Stimulated activated CD4-positive, alpha-beta T cell treated with anti-CD3 and anti-CD28 coated beads, Interleukin-15, amount 100 ng/mL, for 1 hour (primary cell): ENCODE measurements at regions not wholly inside any gene's neighbourhood (a gene's known extent, or its start where the extent isn't known, plus 50 kb on each side); places are given as distances from the start of the nearest gene placed in this dataset.

Source experiments
- DNase-seq, 2 donors: peaks; one replicate each; pipeline ENCODE4 v3.0.0-alpha.2; 2020; ENCODE audit warnings: low read depth in 1 of 2, low spot score in 1 of 2

DNA sequence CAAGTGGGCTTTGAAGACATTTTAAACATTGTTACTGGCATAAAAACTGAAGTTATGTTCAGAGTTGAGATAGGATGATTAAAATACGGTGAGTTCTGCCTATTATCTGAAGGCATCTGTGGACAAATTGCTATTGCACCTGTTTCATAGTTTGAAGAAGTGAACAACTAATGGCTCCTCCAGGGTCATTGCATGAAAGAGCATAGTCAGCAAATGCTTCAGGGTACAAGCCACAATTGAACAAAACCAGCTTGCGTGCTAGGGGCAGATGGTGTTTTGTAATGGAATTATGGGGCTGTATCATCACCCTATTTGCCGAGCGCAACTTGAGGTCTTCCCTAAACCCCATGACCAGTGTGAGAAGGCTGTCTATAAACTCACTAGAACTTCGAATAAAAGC is 369.1 kb downstream of the MTRR start:
- DNase-seq: no peak

DNA sequence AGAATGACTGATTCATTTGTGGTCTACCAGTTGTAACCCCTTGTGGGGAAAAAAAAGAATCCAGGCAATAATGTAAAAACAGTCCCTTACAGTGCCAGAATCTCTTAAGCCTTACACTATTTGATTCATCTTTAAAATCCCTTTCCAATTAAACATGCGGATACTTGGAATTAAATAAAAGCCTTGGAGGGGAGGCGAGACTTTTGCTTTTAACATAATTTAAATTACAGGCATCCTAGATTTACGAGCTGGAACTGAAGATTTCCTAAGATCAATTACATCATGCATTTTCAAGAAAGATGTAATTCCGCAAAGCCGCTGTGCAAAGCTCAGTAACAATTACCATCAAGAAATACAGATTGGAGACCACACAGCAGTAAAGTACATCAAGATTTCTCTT is 370.2 kb downstream of the MTRR start:
- no peak for DNase-seq

DNA sequence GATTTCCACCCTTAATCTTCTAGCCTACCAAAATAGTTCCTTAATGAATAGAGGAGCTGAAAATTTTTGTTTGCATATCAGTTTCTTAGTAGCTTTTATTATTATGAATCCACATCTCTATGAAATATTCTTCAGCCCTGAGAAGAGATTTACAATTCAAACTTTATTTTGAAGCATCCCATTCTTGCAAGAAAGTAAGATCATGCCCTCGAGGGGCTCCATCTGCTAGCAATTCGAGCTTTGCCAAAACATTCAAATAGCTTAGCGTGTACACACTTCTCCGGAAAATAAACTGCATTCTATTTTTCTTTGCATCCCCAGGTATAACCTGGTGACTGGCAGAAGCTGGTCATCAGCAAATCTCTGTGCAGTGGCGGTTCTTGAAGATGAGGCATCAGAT is 370.7 kb downstream of the MTRR start:
- no peak for DNase-seq

DNA sequence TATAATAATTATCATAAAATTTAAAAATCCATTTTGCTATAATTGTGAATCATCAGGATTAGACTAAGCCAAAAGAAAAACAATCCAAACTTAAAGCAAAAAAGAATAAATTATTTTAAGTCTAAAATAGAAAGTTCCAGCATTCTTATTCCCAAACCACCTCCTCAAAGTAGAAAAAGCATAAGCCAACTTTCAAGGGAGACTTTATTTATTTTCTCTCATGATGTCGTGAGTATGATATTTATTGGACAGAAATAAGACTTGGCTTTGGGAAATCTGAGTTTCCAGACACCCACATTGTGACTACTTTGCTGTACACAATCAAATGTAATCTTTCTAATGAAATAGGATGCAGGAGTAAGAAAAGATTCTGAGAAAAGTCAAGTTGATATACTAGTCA is 372.1 kb downstream of the MTRR start:
- no peak for DNase-seq

DNA sequence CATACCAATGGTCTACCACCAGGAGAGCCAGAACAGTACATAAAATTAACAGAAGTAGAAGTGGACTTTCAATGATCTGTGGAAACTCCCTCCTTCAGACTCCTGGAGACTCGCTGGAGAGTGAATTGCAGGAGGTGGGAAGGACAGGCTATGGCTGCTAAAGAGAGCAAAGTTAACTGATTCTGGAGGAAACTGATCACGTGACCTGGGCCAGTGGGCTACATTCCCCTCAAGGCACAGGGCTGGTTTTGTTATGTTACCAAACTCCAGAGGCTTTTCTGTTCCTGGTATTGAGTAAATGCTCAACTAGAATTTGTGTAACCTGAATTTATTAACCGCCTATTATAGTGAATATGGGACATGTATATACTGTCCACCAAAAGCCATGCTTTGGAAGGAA is 372.6 kb downstream of the MTRR start:
- no peak for DNase-seq

DNA sequence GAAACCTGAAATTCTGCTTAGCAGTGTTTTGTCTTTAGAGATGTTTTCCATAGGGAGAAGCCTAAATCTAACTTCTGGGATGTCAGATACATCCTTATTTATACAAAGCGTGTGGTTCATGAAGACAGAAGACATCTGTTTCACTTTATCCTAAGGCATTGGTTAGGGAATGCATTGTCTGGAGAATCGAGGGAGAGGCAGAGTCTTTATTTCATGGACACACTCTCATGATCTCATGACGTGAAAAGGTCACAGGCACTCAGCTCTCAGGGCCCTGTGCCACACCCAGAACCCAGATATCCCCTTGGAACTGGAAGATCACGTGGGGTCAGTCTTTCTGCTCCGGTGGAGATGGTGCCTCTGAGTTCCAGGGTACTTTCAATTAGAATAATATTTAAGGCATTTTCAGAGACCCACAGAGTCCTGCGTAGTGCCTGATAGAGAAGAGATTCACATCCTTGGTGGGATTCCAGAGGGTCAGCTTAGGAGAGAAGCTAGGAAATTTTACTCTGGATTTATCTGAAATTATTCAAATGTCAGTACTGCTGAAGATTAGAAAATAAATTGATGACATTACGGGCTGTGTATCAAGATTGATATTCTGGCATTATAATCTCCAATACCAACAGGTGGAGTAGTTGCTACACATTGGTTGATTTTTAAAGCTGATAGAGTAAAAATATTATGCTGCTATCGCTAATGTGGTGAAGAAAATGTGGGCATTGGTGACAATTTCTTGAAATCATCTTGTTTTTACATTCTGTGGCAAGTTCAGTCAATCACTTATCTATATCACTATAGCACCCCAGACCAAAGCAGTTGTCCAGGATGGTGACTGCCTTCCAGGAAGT is 378.3 kb downstream of the MTRR start:
- DNase-seq: no peak

DNA sequence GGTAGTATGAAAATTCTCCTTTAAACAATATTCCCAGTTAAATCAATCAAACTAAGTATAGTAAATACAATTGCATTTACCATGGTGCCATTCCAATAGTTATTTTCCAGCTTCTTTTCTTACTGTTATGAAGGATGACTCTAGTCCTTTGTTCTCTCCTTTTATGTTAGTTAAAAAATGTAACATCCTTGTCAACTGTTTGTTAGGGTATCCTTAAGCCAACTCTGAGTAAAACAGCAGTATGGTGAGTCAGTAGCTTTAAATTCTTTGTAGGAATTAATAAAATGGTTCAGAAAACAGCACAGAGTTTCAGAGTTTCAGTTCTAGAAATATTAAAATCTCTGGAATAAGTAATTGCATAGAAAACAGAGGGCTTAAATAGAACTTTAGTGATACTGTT is 384.4 kb downstream of the MTRR start:
- no peak for DNase-seq

DNA sequence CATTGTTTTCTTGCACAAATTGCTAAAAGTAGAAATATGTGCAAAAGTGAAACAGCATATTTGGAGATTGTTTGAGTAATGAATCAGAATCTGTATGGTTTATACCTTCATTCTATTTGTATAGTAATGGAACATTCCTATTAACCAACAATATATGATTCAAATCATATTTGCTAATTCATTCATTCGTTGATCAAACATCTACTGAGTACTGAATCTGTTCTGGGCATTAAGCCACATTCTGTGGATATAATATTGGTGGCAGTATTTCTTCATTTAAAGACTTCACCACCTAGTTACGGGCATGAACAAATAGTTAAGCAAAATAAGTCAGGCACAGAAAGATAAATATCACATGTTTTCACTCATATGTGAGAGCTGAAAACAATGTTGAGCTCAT is 385.7 kb downstream of the MTRR start:
- DNase-seq: no peak

DNA sequence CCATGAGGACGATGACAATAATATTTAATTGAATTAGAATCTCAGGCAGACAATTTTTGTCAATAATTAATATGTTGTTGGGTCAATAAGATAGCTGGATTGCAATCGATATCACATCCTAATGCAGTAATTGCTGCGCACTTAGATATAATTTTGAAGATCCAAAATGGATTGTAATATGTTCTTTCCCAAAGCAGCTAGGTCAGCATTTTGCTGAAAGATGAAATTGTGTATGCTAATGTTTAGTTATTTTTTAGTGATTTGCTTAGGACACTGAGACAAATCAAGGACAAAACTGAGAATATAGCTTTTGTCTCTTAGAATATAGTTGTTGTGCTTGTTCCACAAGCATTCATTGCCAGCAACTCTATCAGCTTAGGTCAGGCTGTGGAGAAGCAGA is 389.9 kb downstream of the MTRR start:
- DNase-seq: no peak

DNA sequence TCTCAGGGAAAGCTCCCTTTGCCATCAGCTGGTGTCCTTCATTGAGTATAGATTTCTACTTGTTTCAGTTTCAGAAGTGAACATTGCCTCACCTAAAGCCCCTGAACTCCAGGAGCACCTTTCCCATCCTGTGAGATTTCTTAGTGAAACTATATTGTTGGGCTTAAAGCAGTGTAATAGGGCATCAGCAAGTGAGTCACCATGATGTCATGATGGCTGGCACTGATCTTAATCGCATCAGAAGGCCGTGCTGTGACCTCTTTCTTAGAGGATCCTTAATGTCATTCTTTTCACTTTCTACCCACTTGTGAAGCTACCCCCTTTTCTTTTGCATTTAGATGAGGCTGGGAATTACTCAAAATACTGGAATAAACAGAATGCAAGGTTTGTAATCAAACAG is 401.3 kb downstream of the MTRR start:
- DNase-seq: no peak

DNA sequence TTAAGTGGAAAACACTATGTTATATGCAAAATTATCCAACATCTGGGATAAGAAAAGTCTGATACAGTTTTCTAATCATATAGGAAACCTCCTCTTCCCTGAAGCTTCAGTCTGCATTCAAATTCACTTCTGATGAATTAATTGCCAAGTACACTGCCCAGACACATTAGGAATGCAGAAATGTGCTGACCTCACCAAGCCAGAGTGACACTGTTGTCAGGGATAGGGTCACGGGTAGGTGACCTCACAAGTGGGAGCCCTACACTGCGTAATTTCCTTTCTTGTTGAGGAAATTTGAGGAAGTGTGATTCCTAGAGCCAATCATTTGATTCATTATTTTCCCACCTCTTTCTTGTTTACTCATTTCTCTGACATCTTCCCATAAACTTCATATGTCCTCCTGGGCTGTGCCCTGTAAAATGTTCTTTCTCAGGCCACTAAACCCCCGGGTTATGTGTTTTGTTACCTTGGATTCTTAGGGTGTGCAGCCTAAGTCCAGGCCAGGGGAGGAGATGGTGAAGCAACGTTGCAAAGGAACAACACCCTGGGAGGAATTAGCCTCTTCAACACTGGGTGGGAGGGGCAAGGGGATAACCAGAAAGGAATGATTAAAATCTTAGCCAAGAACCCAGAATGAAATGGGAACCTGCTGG is 411.9 kb downstream of the MTRR start:
- DNase-seq: no peak

DNA sequence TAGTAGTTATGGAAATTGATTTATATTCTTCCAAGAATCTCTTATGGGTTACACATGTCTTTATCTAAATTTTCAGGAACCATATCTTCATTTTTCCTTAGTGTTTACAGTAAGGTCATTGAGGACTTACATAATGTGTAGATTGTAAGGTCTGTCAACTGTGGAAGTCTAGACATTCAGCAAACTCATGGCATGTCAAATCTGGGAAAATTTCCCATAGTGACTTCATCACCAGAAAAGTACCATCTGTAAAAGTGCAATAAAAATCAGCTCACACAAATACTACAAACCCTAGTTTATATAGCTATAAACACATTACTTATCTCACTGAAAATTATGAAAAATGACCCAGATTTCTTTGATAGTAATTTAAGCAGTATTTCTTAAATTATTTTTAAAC is 419.4 kb downstream of the MTRR start:
- no peak for DNase-seq

DNA sequence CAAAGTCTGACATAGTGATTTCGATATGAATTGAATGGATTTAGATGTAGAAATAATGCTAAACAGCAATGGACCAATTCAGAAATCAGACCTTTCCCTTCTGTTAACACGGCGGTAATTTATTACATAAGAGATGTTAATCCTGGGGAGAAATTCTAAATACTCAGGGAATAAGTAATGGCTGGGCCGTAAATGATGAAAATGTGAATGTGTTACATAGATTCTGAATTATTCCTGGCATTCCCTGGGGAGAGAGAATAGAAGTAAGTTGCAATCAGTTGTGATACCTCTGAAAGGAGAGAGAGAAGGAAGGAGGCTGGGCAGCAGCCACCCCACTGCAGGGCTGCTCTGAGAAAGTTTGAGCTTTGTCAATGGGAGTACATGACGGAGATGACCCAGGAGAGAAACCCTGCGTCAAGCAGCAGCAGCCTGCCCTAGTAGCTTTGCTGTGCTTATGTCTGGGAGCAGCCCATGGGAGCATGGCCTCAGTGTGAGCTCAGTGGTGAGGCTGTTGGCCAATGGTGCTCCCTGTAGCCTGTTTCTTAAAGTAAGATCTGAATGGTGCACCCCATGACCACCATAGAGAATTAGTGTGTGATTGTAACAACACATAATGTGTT is 420.1 kb downstream of the MTRR start:
- no peak for DNase-seq

DNA sequence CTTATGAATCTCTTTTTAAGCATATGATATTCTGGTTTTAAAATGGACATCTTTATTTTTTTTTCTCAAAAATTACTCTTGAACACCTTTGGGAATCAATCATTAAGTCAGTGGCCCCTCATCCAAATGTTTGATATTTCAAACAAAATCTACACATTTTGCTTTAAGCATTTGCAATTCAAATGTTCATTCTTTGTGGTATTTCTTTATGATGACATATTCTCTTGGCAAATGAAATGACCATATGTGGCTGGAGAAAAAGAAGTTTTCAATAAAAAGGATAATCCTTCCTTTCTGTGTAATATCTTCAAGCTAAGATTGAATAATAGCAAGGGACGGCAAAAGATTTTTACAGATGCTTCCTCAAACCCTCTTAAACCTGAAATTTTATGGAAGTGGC is 420.8 kb downstream of the MTRR start:
- DNase-seq: no peak

DNA sequence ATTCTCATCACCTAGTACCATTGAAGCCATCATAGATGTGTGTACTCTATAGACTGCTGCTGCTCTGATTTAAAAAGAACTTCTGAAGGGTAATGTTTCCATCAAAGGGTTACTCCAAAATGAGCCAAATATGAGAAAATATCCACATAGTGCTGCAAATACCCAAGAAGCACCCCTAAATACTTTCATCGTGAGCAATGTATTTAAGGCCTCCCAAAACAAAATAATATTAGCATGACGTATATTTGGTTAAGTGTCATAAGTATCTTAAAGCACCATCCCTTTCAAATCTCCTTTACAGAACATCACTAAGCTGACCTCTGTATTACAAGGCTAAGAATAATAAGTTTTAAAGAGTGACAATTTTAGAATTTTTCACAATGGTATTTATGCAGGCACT is 421.8 kb downstream of the MTRR start:
- DNase-seq: no peak

DNA sequence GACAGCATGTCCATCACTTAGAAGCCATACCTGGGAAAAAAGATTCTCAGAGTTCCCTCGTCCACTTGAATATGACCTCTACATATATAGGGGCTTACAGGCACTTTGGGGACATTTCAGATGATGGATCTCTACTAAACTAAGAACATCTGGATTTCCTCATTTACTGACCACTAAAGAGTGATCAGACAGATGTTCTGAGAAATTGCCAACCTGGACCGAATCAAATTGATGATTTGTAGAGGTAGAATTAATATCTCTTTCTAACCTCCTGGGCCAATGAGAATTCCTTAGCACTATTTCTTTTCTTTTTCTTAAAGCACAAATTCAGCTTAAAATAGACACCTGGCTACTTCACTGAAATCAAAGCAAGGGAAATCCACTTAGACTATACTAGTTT is 422.7 kb downstream of the MTRR start:
- no peak for DNase-seq

DNA sequence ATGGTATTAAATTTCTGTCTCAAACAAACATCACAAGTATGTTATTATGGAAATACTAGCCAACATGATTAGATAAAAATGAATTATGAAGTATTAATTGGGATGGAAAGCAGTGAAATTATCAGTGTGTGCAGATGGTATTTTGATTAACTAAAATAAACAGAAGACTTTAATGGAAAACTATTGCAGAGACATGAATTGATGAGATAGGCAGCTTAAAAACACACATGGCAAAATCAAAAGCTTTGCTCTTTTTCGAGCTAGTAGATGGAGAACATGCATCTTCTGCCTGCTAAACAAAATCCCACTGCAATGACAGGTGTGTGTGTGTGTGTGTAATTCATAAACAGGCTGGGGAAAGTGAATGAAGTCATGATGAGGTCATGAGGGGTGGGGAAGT is 426.2 kb downstream of the MTRR start:
- DNase-seq: no peak

DNA sequence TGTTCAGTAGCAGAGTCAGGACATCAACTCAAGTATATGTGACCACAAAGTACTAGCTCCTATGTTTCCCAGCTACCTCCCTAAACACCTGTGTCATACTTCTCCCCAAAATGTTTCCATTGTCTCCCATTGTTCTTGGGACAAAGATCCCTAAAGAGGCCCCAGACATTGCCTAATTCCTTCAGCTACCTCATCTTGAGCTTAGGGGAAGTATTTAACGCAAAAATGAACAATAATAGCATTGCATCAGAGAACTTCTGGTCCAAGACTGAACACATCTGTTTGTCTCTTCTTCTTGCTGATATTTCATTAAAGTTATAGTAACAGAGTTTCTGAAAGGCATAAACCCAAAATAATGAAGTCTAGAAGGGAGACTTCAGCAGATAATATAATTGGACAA is 430.8 kb downstream of the MTRR start:
- DNase-seq: no peak

DNA sequence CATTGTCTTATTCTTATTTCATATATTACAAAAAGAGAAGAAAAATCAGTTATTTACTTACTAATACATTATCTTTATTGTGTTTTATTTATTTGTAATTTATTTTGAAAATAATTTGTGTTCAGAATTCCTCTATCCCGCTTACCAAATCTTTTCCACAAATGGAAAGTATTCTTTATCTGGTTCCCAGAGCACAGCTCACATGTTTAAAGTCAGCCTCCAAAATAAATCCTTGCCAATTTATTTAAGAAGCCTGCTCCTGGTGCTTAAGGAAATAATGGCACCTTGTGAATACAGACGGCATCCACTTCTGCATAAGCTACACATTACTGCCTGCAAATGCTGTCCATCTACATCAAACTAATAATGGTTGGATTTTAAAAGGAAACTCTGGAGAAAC is 435.4 kb downstream of the MTRR start:
- no peak for DNase-seq

DNA sequence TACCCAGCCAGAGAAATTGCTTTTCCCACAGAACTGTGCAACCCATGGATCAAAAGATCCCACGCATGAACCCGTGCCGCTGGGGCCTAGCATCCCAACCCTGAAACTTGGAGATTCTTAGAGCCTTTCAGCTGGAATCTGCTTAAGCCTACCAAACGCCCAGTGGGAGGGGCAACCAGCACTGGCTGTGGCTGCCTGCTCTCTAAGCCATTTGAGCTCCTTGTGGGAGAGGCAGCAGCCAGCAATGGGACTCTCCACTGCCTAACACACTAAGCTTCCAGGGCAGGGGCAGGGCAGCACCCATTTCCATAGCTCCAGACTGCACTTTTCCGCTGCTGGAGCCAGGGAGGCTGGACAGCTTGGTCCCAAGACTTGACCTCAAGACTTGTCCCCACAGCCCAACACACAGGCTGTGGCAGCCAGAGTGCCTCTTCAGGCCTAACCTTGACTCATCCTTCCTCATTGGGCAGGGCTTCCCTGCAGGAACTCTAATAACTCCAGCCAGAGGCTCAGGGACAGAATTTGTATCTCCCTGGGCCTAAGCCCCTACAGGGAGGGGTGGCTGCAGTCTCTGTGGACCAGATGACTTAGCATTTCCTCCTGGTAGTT is 437.4 kb downstream of the MTRR start:
- no peak for DNase-seq

DNA sequence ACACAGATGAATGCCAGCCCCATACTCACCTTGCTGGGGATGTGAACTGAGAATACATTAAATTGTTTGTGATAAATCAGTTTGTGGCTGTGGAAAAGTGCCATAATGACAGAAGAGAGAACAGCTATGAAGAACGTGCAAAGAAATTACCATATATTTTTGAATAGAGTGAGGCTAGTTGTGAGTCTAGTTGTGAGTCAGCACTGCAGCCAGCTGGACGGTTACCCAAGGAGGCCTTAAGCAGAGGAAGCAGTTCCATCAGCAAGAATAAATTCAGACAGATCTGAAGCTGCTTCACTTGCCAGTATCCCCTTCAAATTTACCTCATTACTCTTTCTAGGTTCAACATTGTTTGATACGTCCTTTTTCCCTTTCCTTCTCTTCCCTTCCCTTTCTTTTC is 446.0 kb downstream of the MTRR start:
- no peak for DNase-seq

DNA sequence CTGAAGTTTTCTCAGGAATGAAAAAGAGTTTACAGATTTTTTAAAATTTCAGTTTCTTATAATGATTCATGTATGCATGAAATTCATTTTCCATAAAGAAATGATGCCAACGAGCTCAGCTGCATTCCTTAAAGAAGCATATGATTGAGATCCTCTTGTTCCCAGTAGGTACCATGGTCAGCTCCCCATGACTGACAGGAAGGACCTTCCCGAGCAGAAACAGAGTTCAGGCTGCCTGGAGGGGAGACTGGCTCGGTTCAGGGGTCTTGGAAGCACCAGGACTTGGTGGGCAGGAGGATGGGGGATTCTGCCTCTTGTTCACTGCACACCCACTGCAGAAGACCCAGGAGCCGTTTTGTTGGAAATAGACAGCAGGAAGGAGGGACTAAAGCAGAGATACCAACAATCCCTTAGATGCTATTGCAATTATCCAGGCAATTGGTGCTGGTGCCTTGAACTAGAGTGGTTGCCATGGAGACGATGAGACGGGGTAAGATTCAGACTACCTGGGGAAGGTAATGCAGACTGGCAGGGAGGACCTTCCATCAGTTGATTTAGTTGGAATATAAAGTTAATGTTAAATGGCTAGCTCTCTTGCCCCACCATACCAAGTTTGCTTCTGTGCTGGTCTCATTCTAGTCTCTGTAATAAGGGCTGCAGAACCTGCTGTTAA is 447.8 kb downstream of the MTRR start:
- no peak for DNase-seq
